A204.1 (cell line): ENCODE measurements at regions not wholly inside any gene's neighbourhood (a gene's known extent, or its start where the extent isn't known, plus 50 kb on each side); places are given as distances from the start of the nearest gene placed in this dataset.

Source experiments
- FAIRE-seq: peaks from 2 replicates; lab custom pipeline; 2012; peaks lifted over from hg19 to GRCh38; lab: Jason Lieb, UNC

DNA sequence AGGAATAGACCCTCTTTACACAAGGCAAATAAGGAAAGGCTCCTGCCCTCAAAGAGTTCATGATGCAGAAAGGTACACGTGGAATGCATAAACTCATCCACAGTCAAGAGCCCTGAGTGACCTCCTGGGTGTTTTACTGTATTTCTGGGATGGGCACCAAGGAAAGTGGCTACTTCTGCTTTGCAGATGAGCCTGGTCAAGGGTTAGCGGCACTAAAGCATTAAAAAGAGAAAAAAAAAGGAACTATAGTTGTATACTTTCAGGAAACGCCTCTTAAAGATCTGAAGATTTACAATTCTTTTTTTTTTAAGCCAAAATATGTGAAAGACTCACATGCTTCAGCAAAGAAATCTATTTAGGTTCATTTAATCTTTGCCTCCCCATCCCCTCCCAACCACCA is 366.2 kb upstream of the PDE4D start:
- no peak for FAIRE-seq

DNA sequence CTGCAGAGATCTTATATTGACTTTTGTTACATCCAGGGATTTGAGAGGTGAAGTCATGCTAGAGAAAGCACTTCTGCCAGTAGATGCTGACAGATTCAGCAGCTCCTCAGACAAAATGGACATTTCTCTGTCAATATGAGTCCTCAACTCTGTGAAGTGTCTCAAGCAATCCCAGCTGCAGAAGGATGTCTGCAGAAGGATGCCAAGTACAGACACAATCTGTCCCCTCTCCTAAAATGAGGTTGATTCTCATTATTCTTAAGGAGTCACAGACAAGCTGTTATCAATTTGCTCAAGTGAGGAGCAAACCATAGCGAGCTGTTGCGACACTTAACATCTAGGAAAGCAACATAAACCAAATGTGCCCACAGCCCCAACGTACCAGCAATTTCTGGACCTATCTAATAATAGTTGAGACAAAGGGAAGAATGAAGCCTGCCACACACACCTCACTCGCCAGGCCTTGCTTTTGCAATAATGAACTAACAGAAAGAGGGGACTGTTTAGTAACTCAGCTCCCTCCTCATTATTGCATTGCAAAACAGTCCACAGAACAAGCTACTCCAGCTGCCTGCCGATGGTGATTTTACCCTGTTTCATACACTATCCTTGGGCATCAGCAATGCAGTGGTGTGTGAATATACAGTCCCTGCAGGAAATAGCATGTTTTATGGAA is 364.2 kb upstream of the PDE4D start:
- FAIRE-seq: no peak

DNA sequence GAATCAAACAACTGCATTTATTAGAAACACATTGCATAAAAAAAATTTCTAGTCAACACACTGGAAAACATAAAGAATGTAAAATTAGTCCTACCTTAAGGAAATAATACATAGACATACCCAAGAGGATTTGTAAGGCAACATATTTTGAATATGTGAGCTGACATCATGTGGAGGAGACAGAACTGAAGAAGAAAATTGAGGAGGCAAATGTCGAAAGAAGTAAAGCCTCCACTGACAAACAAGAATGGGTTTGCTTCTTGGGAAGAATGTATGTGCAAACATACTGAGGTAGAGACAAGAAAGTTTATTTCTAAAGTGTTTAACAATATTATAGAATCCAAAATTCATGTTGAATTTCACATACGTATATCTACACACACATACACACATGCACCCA is 363.0 kb upstream of the PDE4D start:
- no peak for FAIRE-seq

DNA sequence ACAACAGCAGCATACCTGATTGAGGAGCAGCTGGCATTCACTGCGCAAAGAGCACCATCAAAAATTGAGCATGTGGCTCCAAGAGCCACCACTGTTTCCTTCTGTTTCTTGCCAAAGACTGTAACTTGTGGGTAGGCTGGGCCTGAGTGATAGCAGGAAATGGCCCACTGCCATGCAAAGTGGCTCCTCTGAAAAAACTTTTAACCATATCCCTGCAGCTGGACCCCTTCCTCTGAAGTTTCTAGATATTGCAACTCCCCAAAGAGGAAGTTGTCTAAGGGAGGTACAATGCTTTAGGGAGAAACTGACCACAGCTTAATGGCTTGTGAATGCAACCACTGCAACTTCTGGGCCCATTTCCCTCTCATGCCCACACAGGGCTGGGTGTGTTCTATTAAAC is 355.4 kb upstream of the PDE4D start:
- no peak for FAIRE-seq

DNA sequence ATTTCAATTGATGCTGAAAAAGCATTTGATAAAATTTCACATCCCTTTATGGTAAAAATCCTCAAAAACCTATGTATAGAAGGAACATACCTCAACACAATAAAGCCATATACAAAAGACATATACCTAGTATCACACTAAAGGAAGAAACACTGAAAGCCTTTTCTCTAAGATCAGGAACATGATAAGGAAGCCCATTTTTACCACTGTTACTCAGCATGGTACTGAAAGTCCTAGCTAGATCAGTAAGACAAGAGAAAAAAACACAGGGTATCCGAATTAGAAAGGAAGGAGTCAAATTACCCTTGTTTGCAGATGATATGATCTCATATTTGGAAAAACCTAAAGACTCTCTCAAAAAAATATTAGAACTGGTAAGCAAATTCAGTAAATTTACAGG is 350.2 kb upstream of the PDE4D start:
- no peak for FAIRE-seq

DNA sequence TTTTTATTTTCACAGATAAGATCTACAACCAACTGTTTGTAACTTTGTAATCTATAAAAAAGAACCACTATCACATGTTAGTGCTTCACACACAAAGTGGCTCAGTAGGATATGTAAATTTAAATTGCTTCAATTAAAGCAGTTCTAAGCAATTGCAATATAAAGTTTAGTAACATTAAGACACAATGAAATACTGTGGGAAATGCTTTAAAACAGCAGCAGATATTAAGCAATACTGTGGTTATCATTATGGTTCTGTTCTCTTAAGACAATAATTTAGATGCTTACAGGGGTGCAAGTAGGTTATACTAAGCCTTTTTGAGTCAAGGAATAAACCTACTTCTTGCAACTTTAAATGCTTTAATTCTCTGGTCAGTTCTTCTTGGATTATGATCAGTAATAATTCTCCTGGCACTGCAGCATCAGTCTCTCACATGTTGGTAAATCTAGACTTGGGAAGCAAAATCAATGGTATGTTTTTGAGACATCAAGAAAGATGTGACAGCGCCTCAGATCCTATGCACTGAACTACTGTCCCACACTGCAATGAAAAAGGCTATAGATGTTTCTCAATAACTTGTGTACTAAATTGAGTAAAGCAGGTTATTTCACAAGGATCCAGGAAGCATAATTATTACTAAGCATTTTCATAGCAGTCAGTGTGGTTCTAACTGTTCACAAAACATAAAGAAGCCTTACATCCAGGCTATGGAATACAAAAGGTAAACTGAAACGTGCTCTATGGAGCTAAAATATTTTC is 338.7 kb upstream of the PDE4D start:
- FAIRE-seq: no peak

DNA sequence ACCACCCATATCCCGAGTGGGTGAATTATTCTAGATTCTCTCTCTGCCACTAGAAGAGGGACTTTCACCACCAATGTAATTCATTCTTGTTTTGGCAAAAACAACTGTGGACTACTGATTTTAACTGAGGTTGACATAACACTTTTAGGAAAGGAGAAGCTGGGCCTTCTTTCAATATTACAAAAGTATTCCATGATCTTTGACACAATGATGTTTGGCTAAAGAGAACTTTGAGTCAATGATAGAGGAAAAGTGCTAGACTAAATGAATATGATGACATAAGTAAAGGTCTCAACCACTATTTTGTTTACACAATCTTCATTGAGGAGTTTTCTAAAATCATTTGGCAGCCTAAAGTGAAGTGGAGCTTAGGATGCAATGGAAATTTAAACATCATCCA is 336.9 kb upstream of the PDE4D start:
- no peak for FAIRE-seq

DNA sequence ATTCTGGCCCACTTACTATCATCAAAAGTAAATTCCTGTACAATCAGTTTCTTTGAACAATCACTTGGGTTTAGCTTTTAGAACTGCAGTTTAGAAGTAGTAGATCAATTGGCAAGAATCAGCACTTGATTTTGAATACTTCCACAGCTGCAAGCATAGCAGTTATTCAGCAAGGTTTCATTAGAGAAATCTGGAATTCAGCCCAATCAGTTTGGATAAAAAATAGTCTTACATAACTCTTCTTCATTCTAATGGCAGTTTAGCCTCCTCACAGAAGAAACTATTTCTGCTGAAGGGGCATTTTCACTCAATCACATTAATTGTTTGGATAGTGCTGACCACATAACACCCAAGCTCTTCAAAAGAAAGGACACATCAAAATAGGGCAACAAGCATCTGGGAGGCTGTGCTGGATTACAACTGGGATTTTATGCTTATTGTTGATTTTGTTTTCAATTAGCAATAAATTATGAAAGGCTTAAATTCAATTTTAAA is 336.2 kb upstream of the PDE4D start:
- FAIRE-seq: no peak

DNA sequence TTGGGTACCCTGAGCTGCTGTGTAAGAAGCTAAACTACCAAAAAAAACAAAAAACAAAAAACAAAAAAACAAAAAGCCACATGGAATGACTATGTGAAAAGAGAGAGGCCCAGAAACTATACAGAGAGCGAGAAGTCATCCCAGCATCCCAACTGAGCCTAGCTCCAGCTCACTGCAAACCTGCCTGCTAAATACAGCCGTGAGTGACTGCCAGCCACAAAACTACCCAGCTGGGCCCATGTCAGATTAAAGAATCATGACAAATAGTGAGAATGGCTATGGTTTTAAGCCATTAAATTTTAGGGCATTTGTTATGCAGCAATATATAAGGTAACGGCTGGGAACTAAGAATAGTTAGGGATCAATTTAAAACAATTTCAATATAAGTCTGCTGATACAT is 335.1 kb upstream of the PDE4D start:
- no peak for FAIRE-seq

DNA sequence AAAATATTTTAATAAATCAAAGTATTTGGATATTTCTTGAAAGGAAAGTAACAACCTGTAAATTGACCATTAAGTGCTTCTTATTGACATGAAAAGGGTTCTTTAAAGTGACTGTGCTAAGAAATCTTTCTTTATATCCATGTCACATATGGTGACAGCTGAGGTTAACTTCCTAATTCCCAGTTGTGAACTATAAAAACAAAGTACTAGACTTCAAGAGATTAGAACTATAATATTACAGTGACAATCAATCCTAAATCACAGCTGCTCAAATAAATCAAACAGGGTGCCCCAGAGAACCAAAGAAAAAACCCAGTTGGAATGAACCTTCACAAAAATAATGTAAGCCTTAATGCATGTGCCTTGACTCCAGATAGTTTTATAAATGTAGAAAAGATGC is 332.6 kb upstream of the PDE4D start:
- FAIRE-seq: no peak

DNA sequence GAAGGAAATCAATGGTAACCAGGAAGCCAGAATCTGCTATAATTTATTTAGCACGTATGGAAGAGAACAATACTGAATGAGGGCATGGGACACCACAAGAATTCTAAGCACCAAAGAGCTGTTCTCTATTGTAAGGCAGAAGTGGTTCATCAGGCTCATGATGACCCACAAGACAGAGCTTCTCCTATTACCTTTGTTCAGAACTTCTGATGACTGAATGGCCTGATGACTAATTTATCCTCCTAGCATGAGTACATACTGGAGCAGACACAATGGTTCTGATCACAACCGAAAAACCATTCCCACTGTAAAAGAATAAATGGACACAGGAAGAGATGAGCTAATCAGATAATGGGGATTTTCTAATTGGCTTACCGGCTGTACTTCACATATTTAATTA is 329.8 kb upstream of the PDE4D start:
- FAIRE-seq: no peak

DNA sequence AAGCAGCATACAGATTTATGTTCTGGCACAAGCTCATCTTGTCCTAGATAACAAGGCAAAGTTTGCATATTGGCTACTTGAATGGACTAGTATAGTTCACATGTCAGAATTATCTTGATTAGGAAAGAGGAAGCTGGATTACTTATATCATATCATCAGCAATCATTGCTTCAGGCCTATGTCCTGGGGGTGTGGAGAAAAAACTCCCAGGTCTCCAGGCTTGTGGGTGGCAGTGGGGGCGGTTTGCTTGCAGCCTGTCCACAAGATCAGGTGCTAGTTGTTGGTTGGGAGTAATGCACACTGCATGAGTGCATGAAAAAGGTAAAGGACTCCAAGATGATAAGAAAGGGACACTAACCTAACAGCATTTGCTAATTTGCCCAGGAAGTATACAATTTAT is 326.4 kb upstream of the PDE4D start:
- no peak for FAIRE-seq

DNA sequence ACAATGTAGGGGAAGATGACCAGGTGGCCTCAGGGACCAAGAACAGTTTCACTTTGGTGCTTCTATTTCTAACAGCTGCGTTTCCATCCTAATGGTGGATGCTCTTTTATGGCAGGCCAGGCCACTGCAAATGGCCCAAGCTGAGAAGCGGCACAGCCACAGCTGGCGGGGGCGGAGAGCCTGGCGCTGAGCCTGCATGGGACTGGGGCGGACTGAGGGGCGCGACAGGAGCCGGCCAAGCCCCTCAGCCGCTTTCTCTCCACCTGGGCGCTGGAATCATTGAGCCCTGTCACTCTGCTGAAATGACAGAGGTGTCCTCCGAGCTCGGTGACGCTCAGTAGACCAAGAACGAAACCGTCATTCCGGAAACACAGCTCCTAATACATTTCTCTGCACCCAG is 317.3 kb upstream of the PDE4D start:
- no peak for FAIRE-seq

DNA sequence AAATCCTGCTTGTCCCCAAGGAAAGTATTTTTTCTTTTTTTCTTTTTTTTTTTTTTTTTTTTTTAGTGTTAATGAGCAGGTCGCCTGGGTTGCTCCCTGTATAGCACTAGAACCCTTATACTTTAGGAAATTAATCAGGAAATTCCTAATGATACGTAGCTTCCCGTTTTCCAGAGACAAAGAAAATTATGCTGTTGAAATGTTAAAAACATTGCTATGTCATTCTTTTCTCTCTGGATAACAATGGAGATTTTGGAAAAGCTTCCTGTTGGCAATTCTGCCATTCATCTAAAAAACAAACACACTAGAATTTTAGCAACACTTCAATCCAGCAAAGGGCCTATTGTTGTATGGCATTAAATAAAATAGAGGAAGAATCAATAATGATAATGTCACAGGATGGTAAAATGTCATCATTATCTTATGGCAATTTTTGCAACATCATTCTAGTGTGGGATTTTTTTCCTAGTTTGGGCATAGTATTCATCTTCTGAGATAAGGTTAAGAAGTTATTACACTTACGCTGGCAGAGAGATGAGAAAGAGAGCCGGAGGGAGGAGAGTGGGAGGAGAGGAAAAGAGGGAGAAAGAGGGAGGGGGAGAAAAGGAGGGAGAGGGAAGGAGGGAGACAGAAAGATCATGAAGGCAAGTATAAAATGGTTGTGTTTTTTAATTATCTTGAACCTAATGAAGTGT is 315.8 kb upstream of the PDE4D start:
- peak; percentile 70 for FAIRE-seq

DNA sequence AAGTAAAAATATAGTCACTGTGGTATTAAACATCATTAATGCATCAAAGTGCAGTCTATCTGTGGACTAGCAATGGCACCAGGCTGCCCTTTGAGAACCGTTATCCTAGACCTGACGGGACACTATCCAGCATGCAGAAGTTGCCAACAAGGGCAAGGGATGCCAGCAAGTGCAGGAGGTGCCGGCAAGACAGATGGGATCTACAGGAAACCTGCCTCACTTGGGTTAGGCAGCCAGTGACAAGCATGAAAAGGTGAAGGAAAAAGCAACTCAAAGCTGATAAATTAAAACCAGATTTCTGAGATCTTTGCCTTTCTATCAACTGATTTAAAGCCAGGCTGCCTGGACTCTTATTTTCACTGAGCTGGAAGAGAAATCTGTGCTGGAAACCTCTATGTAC is 315.2 kb upstream of the PDE4D start:
- FAIRE-seq: no peak

DNA sequence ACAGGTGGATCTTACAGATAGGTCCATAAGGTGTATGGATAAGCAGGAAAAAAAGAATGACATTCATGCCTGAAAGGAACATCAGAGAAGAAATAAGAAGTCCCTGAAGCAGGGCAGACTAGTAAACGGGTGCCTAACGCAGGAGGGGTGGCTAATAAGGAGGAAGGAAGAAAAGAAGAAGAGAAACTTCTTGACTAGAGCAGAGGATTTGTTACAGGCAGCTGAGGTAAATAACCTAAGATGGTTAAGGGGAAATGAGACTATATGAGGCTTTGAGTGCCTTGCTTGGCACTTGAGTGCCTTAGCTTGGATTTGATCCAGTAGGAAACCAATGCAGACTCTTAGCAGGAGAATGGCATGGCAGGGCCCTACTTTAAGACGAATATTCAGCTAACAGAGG is 313.5 kb upstream of the PDE4D start:
- FAIRE-seq: no peak

DNA sequence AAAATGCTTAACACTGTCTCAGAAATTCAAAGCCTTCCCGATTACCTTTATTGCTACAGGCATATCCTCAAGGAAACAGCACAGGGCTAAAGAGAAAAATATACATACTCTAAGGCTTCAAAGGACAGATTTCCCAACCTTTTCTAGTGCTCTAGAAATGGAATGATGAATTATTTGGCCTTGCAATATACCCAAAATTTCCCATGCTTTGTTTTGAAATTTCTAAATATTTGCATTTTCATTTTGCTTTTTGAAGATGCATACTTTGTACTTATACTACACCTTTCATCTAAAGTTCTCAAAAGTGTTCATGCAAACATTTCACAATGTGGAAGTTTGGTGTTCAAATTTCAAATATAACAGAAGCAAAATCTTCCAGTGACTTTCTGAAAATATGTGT is 312.7 kb upstream of the PDE4D start:
- no peak for FAIRE-seq

DNA sequence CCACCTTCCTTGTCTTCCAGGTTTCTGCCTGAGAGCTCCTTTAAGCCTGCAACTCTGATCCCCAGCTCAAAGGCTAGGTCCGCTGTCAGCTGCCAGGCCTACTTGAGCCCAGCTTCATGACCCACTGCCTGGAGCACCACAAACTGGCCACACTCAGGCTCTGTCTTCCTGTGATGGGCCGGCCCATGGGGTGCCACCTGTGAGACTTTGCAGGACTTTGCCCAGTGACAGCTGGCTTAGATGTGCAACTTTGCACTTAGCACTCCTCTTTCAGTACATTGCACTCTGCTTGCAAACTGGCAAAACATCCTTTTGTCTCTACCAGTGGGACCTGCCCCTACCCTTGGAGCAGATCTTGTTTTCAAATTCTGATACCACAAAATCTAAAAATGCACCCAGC is 311.5 kb upstream of the PDE4D start:
- FAIRE-seq: no peak

DNA sequence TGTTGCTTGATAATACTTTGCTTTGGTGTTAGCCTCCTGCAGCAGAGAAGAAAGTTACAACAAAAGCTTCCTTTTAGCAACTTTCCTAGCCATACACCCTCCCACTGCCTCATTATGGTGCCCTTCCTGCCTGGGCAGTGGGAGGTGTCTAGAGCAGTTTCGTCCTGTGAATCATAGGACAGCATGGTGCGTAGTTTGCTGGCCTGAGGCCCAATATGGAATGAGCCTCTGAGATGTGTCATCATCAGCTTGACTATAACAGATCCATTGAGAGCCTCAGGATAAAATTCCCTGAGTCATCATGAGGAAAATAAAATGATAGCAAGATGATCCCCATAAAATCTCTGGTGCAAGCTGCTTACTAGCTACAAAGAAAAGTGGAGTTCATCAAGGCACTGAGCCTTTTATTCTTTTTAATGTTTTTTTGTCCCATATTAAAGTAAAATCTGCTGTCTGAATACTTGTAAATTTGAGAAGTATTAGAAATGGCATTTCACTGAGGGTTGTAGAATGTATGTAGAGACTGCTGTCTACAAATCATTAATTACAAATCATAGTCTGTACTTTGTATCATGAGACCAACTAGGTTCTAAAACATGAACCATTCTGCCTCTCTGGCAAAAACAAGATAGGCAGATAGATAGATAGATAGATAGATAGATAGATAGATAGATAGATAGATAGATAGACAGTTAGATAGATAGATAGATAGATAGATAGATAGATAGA is 303.0 kb upstream of the PDE4D start:
- FAIRE-seq: peak; percentile 98

DNA sequence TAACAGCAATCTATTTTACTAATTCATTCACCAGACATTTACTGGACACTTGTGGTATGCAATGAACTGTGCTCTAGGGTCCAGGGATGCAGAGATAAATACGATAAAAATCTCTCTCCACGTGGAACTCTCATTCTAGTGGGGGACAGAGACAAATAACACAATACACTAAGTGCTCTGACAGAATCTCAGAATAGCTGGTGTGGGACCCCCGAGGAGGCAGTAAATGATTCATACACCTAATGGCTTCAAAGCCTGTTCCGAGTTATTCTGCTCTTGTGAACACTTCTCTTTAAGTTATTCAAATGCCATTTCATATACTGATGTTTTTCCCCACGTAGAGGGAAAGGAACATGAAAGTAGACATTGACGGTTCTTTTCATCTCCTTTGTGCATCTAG is 302.0 kb upstream of the PDE4D start:
- FAIRE-seq: peak; percentile 53

DNA sequence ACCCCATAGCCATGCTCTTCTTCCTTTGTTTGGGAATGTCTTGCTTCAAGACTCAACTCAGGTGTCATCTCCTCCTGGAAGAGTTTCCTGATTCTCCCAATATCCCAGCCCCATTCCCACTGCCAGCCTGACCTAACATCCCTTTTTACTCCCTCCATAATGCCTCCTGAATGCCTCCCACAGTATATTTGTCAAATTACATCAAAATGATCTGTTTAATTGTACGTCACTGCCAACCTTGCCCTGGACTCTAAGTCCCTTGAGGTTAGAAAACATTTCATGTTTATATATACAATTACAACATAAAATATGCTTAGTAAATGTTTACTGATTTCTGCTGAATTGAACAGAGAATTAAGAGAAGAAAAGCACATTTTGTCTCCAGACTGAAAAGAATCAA is 301.6 kb upstream of the PDE4D start:
- FAIRE-seq: no peak

DNA sequence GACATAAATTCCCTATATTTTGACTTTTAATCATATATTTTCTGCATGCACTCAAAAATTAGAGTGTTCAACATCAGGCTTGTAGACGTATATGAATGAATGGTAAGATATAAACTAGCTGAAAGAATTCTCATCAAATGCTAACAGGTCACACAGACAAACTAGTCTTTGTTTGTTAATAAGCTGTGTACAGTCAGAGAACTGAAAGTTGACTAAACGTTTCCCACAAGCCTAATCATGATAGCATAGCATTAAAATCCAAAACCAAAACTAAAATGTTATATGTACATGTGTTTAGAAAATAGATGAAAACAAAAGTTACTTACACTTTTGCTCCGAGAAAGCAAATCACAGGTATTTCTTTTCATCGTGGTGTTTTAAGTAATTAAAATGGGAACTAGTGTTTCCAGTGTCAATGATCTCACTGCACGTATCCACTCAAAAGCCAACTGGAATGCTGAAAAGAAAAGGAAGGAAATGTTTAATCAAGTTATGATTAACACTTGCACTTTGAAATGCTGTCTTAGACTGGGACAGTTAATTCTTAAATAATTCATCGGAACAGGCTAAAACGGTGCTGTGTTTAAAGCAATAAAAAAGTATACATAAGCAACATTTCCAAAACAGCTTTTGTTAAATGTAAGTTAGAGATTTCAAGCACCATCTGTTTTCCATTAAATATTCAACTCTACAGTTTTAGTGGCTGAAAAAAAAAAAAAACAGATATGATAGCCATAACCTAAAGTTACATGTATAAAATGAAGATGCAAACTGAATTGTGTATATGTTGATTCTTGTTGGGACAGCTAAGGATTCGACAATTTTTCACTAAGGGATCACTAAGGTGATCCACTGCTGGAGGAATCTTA is 291.9 kb upstream of the PDE4D start:
- peak; percentile 53 for FAIRE-seq
